Osteoblast (primary cell): ENCODE measurements at regions not wholly inside any gene's neighbourhood (a gene's known extent, or its start where the extent isn't known, plus 50 kb on each side); places are given as distances from the start of the nearest gene placed in this dataset.

Experiments used
- DNase-seq: peaks from one replicate; pipeline ENCODE4 v3.0.0; 2011; ENCODE audit warnings: low spot score, mixed read lengths; ENCODE audit not compliant: insufficient read length; ENCODE audit errors: missing footprints
- H2AFZ ChIP-seq: 2 replicates; pipeline ENCODE4 v1.6.0; 2011; ENCODE audit warnings: mild to moderate bottlenecking, low read length
- H3K27ac ChIP-seq: 2 replicates; pipeline ENCODE4 v1.5.1; 2011; ENCODE audit warnings: mild to moderate bottlenecking, low read depth, low read length, moderate library complexity
- H3K27me3 ChIP-seq: 2 replicates; pipeline ENCODE4 v1.6.0; 2012; ENCODE audit warnings: mild to moderate bottlenecking, control low read depth, inconsistent platforms, low read length, moderate library complexity; ENCODE audit not compliant: insufficient read depth
- H3K36me3 ChIP-seq: 2 replicates; pipeline ENCODE4 v1.5.1; 2011; ENCODE audit warnings: mild to moderate bottlenecking, low read length, control low read depth, moderate library complexity; ENCODE audit not compliant: insufficient read depth
- H3K4me1 ChIP-seq: 2 replicates; pipeline ENCODE4 v1.5.1; 2011; ENCODE audit warnings: mild to moderate bottlenecking, low read length, control low read depth, moderate library complexity; ENCODE audit not compliant: insufficient read depth
- H3K4me2 ChIP-seq: 2 replicates; pipeline ENCODE4 v1.6.0; 2011; ENCODE audit warnings: mild to moderate bottlenecking, low read length; ENCODE audit not compliant: insufficient read depth
- H3K4me3 ChIP-seq: fragments of 200-600 bp; sonication (generic); 3 replicates; pipeline ENCODE4 v1.5.1; 2012; ENCODE audit warnings: mild to moderate bottlenecking, low read length, inconsistent platforms; ENCODE audit not compliant: insufficient read depth
- H3K79me2 ChIP-seq: 2 replicates; pipeline ENCODE4 v1.6.0; 2012; ENCODE audit warnings: mild to moderate bottlenecking, low read length, control low read depth, inconsistent platforms; ENCODE audit not compliant: insufficient read depth
- H3K9me3 ChIP-seq: 2 replicates; pipeline ENCODE4 v1.5.1; 2011; ENCODE audit warnings: low read depth, low read length, control low read depth
- H4K20me1 ChIP-seq: 2 replicates; pipeline ENCODE4 v1.6.0; 2012; ENCODE audit warnings: mild to moderate bottlenecking, low read length, control low read depth; ENCODE audit not compliant: insufficient read depth
- TF ChIP-seq, protein P1 (sequence below): IDR thresholded peaks from 2 replicates; pipeline ENCODE4 v1.5.1; 2011; ENCODE audit warnings: mild to moderate bottlenecking, low read depth, low read length, moderate library complexity; ENCODE audit errors: extremely low read depth

DNA sequence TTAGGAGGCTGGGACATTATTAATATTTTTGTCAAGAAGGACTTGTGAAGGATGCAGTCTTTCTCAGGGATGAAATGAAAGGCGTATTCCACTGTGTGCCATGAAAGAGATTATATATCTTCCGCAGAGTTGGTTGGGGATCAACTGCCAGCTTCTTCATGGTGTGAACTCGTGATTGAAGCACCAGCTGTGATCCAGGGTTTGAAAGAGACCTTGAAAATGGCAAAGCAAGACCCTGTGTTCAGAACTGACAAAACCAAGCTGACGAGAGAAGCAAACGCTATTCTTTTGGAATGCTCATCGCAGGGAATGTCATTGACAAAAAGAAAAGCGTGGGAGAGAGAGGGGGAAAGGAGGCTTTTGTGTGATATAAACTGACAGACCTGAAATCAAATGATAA lies 263.9 kb upstream of the ZNF608 start:
- Histone ChIP-seq H3K4me3 (no peak overlapping the region), H4K20me1 (no peaks in the 10 kb centered on the region), H3K27me3 (no peaks in the 10 kb centered on the region), H3K36me3 (no peaks in the 10 kb centered on the region), H3K79me2 (no peaks in the 10 kb centered on the region), H2AFZ (no peak overlapping the region), H3K4me2 (no peak overlapping the region), H3K27ac (no peak overlapping the region), H3K9me3 (no peaks in the 10 kb centered on the region), H3K4me1 (no peaks in the 10 kb centered on the region)
- no peak for DNase-seq
- TF ChIP-seq, protein P1, sequence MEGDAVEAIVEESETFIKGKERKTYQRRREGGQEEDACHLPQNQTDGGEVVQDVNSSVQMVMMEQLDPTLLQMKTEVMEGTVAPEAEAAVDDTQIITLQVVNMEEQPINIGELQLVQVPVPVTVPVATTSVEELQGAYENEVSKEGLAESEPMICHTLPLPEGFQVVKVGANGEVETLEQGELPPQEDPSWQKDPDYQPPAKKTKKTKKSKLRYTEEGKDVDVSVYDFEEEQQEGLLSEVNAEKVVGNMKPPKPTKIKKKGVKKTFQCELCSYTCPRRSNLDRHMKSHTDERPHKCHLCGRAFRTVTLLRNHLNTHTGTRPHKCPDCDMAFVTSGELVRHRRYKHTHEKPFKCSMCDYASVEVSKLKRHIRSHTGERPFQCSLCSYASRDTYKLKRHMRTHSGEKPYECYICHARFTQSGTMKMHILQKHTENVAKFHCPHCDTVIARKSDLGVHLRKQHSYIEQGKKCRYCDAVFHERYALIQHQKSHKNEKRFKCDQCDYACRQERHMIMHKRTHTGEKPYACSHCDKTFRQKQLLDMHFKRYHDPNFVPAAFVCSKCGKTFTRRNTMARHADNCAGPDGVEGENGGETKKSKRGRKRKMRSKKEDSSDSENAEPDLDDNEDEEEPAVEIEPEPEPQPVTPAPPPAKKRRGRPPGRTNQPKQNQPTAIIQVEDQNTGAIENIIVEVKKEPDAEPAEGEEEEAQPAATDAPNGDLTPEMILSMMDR: no peak

DNA sequence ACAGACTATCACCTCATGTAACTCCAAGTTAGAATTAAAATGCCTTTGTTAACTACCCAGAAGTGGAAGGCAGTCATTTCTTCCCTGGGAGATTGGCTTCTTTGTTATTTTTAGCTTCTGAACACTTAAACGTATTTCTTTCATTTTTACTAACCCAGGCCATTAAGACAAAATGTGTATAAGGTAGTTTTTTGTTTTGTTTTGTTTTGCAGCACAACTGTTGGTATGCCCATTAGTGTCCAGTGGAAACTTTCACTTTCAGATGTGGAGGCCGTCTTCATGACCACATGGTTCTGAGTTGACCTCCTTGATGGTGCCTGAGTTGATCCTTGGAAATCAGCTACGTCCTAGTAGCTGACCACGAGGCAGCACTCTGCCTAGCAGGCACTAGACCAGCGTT lies 264.6 kb upstream of the ZNF608 start:
- no peak overlapping the region for H3K27ac ChIP-seq
- no peak for DNase-seq
- H2AFZ ChIP-seq: peak overlapping the region; percentile 68
- no peak overlapping the region for H3K4me2 ChIP-seq
- no peaks in the 10 kb centered on the region for H3K79me2 ChIP-seq
- no peaks in the 10 kb centered on the region for H3K4me1 ChIP-seq
- no peaks in the 10 kb centered on the region for H4K20me1 ChIP-seq
- H3K4me3 ChIP-seq: no peak overlapping the region
- no peaks in the 10 kb centered on the region for H3K9me3 ChIP-seq
- TF ChIP-seq, protein P1: no peak
- H3K36me3 ChIP-seq: no peaks in the 10 kb centered on the region
- no peaks in the 10 kb centered on the region for H3K27me3 ChIP-seq

DNA sequence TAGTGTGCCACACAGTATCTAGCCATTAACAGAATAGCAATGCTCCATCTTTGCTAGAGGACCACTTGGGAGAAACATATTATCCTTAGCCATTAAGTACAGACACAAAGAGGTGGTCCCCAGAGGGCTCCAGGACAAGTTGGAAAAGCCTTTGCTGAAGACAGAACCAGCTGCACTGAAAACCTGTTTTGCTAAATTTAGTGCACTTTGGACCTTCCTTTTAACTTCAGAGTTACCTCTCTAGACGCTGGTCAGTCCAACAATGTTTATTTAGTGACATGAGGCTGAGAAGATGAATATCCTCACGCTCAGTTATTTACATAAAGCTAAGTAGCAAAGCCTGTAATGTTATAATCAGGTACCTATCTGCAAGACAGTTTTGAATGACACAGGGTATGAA lies 265.0 kb upstream of the ZNF608 start:
- TF ChIP-seq, protein P1: no peak
- Histone ChIP-seq H3K27me3 (no peaks in the 10 kb centered on the region), H3K9me3 (no peaks in the 10 kb centered on the region)

DNA sequence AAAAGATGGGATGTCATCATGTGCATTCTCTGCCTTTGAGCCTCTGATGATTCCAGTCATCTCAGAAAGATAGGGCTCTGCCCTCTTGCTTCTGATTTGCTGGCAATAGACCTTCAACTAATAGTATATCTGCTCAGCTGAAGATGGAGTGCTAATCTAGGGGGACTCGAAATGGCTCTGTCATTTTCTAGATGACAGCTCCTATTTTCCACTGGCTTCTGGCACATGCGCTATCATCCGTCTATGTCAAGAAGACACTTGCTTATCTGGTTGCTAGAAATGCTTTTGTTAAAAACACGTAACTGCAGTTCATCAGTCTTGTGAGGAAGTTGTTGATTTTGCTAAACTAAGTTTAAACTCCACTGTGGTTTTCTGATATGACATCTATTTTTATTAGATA lies 265.5 kb upstream of the ZNF608 start:
- no peak overlapping the region for H3K27ac ChIP-seq
- no peaks in the 10 kb centered on the region for H3K36me3 ChIP-seq
- H2AFZ ChIP-seq: no peak overlapping the region
- DNase-seq: no peak
- H4K20me1 ChIP-seq: no peaks in the 10 kb centered on the region
- no peak overlapping the region for H3K4me3 ChIP-seq
- H3K27me3 ChIP-seq: no peaks in the 10 kb centered on the region
- H3K4me2 ChIP-seq: no peak overlapping the region
- H3K9me3 ChIP-seq: no peaks in the 10 kb centered on the region
- H3K79me2 ChIP-seq: no peaks in the 10 kb centered on the region
- no peaks in the 10 kb centered on the region for H3K4me1 ChIP-seq
- TF ChIP-seq, protein P1: no peak

More for the DNA sequence above, 265.0 kb upstream of the ZNF608 start:
- Histone ChIP-seq H2AFZ (peak overlapping the region; percentile 68), H3K4me3 (no peak overlapping the region), H3K4me1 (no peaks in the 10 kb centered on the region), H3K79me2 (no peaks in the 10 kb centered on the region), H3K27ac (no peak overlapping the region), H4K20me1 (no peaks in the 10 kb centered on the region), H3K4me2 (no peak overlapping the region), H3K36me3 (no peaks in the 10 kb centered on the region)
- DNase-seq: no peak
